HL-60 (cell line): ENCODE measurements at regions not wholly inside any gene's neighbourhood (a gene's known extent, or its start where the extent isn't known, plus 50 kb on each side); places are given as distances from the start of the nearest gene placed in this dataset.

Source experiments
- DNase-seq, 2 experiments: peaks; one replicate each; pipeline ENCODE4 v3.0.0-alpha.2; 2010 to 2020; ENCODE audit warnings: low read depth in 1 of 2, low spot score in 1 of 2
- H3K27ac ChIP-seq: fragments of 250-450 bp; sonication (Bioruptor Pico); replicated peaks from 2 replicates; pipeline ENCODE4 v1.5.1; 2020; ENCODE audit warnings: mild to moderate bottlenecking, moderate library complexity
- H3K27me3 ChIP-seq: fragments of 250-450 bp; sonication (Bioruptor Pico); 2 replicates; pipeline ENCODE4 v1.5.1; 2021; ENCODE audit warnings: mild to moderate bottlenecking, moderate library complexity; ENCODE audit not compliant: insufficient read depth, poor library complexity, severe bottlenecking
- H3K4me3 ChIP-seq: replicated peaks from 2 replicates; pipeline ENCODE4 v1.5.1; 2011; ENCODE audit warnings: mild to moderate bottlenecking, control low read depth, low read length; ENCODE audit not compliant: insufficient read depth
- CTCF ChIP-seq: IDR thresholded peaks from one replicate; pipeline ENCODE4 v1.5.1; 2011; ENCODE audit warnings: low read length, control low read depth, inconsistent platforms; ENCODE audit not compliant: insufficient read depth
- GABPA ChIP-seq: IDR thresholded peaks from 2 replicates; pipeline ENCODE4 v1.6.1; 2012; ENCODE audit warnings: low read depth
- POLR2AphosphoS5 ChIP-seq: IDR thresholded peaks from 2 replicates; pipeline ENCODE4 v1.6.1; 2012; ENCODE audit warnings: low read depth
- REST ChIP-seq: IDR thresholded peaks from 2 replicates; pipeline ENCODE4 v1.6.1; 2012; ENCODE audit warnings: low read depth; ENCODE audit not compliant: insufficient replicate concordance
- SPI1 ChIP-seq: IDR thresholded peaks from 2 replicates; pipeline ENCODE4 v1.6.1; 2012; ENCODE audit warnings: low read depth, mild to moderate bottlenecking, borderline replicate concordance

DNA sequence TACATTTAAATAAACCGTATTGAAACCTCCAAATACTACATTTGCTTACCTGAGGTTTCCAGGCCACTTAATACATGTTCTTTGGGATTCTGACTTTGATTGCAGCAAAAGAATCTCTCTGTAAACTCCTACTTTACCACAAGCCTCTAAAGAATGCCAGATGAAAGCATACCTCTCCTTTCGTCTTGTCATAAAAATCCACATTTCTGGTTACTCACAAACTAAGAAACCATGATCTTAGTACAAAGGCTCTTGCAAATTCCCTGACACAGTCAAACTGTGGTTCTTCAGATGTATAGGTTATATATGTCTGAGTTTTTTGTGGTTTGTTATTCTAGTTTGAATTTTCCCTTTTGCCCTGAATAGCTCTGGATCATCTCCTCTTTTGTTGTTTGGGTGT, 188.4 kb downstream of the RAP2B start:
- H3K27ac ChIP-seq: no peak overlapping the region
- TF ChIP-seq REST (no peak), POLR2AphosphoS5 (no peak), SPI1 (no peak), GABPA (no peak), CTCF (no peak)
- H3K4me3 ChIP-seq: no peak overlapping the region
- H3K27me3 ChIP-seq: no peaks in the 10 kb centered on the region
- DNase-seq: no peak

- no peaks in the 10 kb centered on the region for H3K27me3 ChIP-seq
- DNase-seq: no peak
- no peak overlapping the region for H3K27ac ChIP-seq
Measured at GRCh38 chr3:153354641-153355040, 192.6 kb downstream of the RAP2B start.

DNA sequence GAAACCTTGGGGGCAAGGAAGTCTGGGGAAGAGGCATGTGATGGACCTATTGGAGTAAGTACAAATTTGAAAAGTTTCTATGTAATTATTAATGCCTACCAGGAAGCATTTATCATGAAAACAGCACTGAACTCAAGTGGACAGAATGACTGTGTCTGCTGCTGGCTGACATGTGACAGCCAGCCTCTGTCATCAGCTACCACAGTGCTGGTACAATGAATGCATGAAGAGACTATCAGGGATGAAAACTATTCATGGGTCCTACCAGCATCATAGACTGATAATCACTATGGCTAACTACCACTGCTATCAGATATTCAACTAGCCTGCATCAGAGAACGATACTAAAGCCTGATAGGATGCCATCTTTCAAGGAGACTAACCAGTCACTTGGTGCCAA, 193.5 kb downstream of the RAP2B start:
- TF ChIP-seq POLR2AphosphoS5: no peak
- no peak overlapping the region for H3K27ac ChIP-seq

More at GRCh38 chr3:153354641-153355040, 192.6 kb downstream of the RAP2B start:
- no peak overlapping the region for H3K4me3 ChIP-seq
- TF ChIP-seq GABPA: no peak
- TF ChIP-seq CTCF: no peak
- no peak for TF ChIP-seq SPI1
- TF ChIP-seq REST: no peak
- TF ChIP-seq POLR2AphosphoS5: no peak

GRCh38 chr3:153356908-153357307, 194.9 kb downstream of the RAP2B start:
- H3K27ac ChIP-seq: no peak overlapping the region
- no peaks in the 10 kb centered on the region for H3K27me3 ChIP-seq
- no peak for TF ChIP-seq CTCF
- TF ChIP-seq POLR2AphosphoS5: no peak
- no peak for TF ChIP-seq REST
- no peak for TF ChIP-seq GABPA
- TF ChIP-seq SPI1: no peak
- no peak for DNase-seq
- H3K4me3 ChIP-seq: no peak overlapping the region

More for the DNA sequence above, 193.5 kb downstream of the RAP2B start:
- Histone ChIP-seq H3K27me3 (no peaks in the 10 kb centered on the region), H3K4me3 (no peak overlapping the region)
- no peak for DNase-seq
